ENCODE measurements at regions not wholly inside any gene's neighbourhood (a gene's known extent, or its start where the extent isn't known, plus 50 kb on each side); places are given as distances from the start of the nearest gene placed in this dataset.

GRCh38 chr5:57662991-57663390 is 180.4 kb upstream of the ACTBL2 start:
- Histone ChIP-seq H3K9me1 (ENCODE audit: control insufficient read depth, extremely low read depth, insufficient read depth, low read length) (no peaks in the 10 kb centered on the region), H3K36me3 (ENCODE audit: control insufficient read depth in 2 of 2, extremely low read depth in 1 of 2, insufficient read depth in 2 of 2, low read length in 2 of 2) (no peaks in the 10 kb centered on the region), H3K9me3 (ENCODE audit: control insufficient read depth, low read depth, low read length) (no peaks in the 10 kb centered on the region), H3K27me3 (ENCODE audit: control insufficient read depth, extremely low read depth, insufficient read depth, low read length) (no peaks in the 10 kb centered on the region), H3K4me2 (ENCODE audit: control insufficient read depth, extremely low read depth, insufficient read depth, low read depth, low read length) (no peak overlapping the region), H3K9ac (ENCODE audit: control insufficient read depth, extremely low read depth, insufficient read depth, low read length) (no peak overlapping the region), H3K27ac (ENCODE audit: control insufficient read depth, insufficient read depth, low read length) (no peak overlapping the region), H3K79me2 (ENCODE audit: control insufficient read depth, insufficient read depth, low read length) (no peaks in the 10 kb centered on the region), H4K20me1 (ENCODE audit: control insufficient read depth, extremely low read depth, insufficient read depth, low read length) (no peaks in the 10 kb centered on the region), H3K4me3 (ENCODE audit: control insufficient read depth in 2 of 3, extremely low read depth in 1 of 3, insufficient read depth in 2 of 3, low read depth in 1 of 3, low read length in 3 of 3) (no peak overlapping the region), H3K4me1 (ENCODE audit: control insufficient read depth, extremely low read depth, insufficient read depth, low read length) (peaks cover 4% of the 10 kb centered on the region), H2AFZ (ENCODE audit: control insufficient read depth, low read length) (no peak overlapping the region)
- DNase-seq (ENCODE audit: low read depth, low spot score): no peak
- dilution Hi-C loops (cut with MboI; ENCODE audit: extremely low pct_ligation_motif_present, low sequenced_read_pairs): no loop called here
- FAIRE-seq: no peak
- TF ChIP-seq, protein P1, sequence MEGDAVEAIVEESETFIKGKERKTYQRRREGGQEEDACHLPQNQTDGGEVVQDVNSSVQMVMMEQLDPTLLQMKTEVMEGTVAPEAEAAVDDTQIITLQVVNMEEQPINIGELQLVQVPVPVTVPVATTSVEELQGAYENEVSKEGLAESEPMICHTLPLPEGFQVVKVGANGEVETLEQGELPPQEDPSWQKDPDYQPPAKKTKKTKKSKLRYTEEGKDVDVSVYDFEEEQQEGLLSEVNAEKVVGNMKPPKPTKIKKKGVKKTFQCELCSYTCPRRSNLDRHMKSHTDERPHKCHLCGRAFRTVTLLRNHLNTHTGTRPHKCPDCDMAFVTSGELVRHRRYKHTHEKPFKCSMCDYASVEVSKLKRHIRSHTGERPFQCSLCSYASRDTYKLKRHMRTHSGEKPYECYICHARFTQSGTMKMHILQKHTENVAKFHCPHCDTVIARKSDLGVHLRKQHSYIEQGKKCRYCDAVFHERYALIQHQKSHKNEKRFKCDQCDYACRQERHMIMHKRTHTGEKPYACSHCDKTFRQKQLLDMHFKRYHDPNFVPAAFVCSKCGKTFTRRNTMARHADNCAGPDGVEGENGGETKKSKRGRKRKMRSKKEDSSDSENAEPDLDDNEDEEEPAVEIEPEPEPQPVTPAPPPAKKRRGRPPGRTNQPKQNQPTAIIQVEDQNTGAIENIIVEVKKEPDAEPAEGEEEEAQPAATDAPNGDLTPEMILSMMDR (optimal IDR thresholded peaks at IDR 0.05 in 1 of 3, IDR thresholded peaks at IDR 0.05 in 1 of 3, conservative IDR thresholded peaks at IDR 0.05 in 1 of 3; ENCODE audit: extremely low read depth in 1 of 3, insufficient read depth in 2 of 3, low read length in 3 of 3): no peak
- no peak for TF ChIP-seq EZH2 (IDR thresholded peaks at IDR 0.05; ENCODE audit: low read length)

DNA sequence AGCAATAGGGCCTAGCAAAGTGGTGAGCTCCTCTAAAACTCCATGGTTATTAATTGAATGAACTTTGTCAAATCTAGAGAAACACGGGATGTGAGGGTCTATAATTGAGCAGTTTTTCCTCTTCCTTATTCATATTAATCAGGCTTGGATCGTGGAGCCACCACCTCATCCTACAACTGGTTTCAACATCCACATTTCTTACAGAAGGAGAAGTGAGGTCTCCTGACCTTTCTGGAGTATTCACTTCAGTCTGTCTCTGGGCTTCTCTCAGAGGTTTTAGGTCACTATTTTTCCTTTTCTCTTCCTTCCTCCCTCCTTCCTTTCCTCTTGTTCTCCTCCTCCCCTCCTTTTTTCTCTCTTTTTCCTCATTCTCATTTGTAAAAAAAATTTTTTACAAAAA is 177.3 kb upstream of the ACTBL2 start:
- dilution Hi-C loops (cut with MboI; ENCODE audit: extremely low pct_ligation_motif_present, low sequenced_read_pairs): no loop called here
- no peaks in the 10 kb centered on the region for H3K79me2 ChIP-seq (ENCODE audit: control insufficient read depth, insufficient read depth, low read length)
- no peak overlapping the region for H2AFZ ChIP-seq (ENCODE audit: control insufficient read depth, low read length)
- H3K36me3 ChIP-seq (ENCODE audit: control insufficient read depth in 2 of 2, extremely low read depth in 1 of 2, insufficient read depth in 2 of 2, low read length in 2 of 2): no peaks in the 10 kb centered on the region
- H3K27me3 ChIP-seq (ENCODE audit: control insufficient read depth, extremely low read depth, insufficient read depth, low read length): no peaks in the 10 kb centered on the region
- no peaks in the 10 kb centered on the region for H3K9me1 ChIP-seq (ENCODE audit: control insufficient read depth, extremely low read depth, insufficient read depth, low read length)
- no peak overlapping the region for H3K27ac ChIP-seq (ENCODE audit: control insufficient read depth, insufficient read depth, low read length)
- H3K9me3 ChIP-seq (ENCODE audit: control insufficient read depth, low read depth, low read length): no peaks in the 10 kb centered on the region
- TF ChIP-seq EZH2 (IDR thresholded peaks at IDR 0.05; ENCODE audit: low read length): no peak
- TF ChIP-seq, protein P1 (optimal IDR thresholded peaks at IDR 0.05 in 1 of 3, IDR thresholded peaks at IDR 0.05 in 1 of 3, conservative IDR thresholded peaks at IDR 0.05 in 1 of 3; ENCODE audit: extremely low read depth in 1 of 3, insufficient read depth in 2 of 3, low read length in 3 of 3): no peak
- no peak for DNase-seq (ENCODE audit: low read depth, low spot score)
- no peaks in the 10 kb centered on the region for H4K20me1 ChIP-seq (ENCODE audit: control insufficient read depth, extremely low read depth, insufficient read depth, low read length)
- H3K4me1 ChIP-seq (ENCODE audit: control insufficient read depth, extremely low read depth, insufficient read depth, low read length): no peaks in the 10 kb centered on the region
- no peak overlapping the region for H3K4me2 ChIP-seq (ENCODE audit: control insufficient read depth, extremely low read depth, insufficient read depth, low read depth, low read length)
- H3K9ac ChIP-seq (ENCODE audit: control insufficient read depth, extremely low read depth, insufficient read depth, low read length): no peak overlapping the region
- no peak overlapping the region for H3K4me3 ChIP-seq (ENCODE audit: control insufficient read depth in 2 of 3, extremely low read depth in 1 of 3, insufficient read depth in 2 of 3, low read depth in 1 of 3, low read length in 3 of 3)
- FAIRE-seq: no peak
